ENCODE measurements at regions not wholly inside any gene's neighbourhood (a gene's known extent, or its start where the extent isn't known, plus 50 kb on each side); places are given as distances from the start of the nearest gene placed in this dataset.

DNA sequence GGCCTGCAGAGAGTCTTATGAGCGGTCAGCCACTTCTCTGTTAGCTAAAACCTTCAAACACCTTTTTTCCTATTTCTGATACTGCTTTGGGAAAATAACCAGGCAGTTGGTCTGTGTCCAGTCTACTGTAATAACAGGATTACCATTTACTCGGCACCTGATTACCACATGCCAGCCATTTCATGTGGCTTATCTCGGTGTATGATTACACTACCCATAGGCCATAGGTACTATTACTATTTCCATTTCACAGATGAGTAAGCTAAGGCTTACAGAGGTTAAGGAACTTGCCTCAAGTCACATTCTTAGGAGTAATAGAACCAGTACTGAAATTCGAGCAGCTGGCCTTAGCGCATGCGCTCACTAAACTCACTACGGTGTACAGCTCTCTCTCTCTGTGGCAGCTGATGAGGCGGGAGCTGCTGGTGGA lies 147.2 kb upstream of the L3MBTL4 start:
- TF ChIP-seq CTCF (IDR thresholded peaks at IDR 0.05; ENCODE audit: low read length): no peak
- TF ChIP-seq EZH2 (IDR thresholded peaks at IDR 0.05; ENCODE audit: borderline replicate concordance, low read length): no peak

All from OCI-LY1 (cell line).